GM21576 (cell line): ENCODE measurements at regions not wholly inside any gene's neighbourhood (a gene's known extent, or its start where the extent isn't known, plus 50 kb on each side); places are given as distances from the start of the nearest gene placed in this dataset.
A peak's percentile ranks its signal among the peaks of the same experiment; 100 is the strongest.

Experiments
- ATAC-seq: cut with Tn5 transposase; IDR thresholded peaks from one replicate; pipeline ENCODE4 v1.9.1; 2021; ENCODE audit warnings: mild to moderate bottlenecking, moderate library complexity; ENCODE audit not compliant: unreplicated experiment

DNA sequence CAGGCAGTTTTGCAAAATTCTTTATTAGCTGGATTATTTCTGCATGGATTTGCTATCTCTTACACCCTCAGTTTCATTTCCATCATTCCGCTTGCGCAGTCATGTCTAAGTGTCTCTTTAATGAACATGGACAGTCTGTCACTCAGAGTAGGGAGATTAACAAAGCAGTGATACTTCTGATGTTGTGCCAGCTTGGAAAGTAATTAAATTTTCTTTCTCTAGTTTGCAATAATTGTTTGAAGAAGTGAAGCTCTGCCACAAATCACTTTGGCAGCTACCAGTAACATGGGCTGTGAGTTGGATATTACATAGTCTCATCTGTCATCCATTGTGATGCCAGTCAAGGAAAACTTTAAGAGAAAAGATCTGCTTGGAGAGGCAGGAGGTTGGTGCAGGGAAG lies 324.8 kb upstream of the NWD2 start:
- no peak for ATAC-seq

DNA sequence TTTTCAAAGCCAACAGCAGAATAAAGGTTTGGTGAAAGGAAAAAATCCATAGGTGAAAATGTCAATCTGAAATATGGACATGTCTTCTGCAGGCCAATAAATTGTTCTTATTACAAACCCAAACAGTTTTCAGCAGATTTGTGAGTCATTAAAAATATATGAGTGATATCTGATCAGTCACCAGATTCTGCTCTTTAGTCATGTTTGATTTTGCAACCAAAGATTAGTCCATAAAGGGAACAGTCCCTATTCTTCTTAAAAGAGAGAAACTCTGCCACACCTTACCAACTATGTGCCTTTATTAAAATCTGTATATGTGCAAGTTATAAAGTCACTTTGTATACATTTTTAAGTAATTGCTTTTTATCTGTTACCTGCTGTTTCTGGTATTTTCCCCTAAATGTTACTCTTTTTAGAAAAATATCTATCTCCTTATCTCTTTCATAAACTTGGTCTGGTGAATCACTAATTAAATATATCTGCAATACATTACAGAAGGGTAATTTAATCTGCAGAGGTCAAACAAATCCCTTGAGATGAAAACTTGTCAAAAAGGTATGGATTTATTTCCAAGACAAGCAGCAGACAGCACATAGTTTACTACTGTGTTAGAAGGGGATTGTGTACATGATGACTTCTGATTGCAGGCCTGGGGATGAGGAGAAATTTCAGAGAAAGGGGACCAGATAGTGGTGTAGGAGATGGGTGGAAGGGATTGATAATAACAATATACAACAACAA lies 322.9 kb upstream of the NWD2 start:
- ATAC-seq, result no peak

DNA sequence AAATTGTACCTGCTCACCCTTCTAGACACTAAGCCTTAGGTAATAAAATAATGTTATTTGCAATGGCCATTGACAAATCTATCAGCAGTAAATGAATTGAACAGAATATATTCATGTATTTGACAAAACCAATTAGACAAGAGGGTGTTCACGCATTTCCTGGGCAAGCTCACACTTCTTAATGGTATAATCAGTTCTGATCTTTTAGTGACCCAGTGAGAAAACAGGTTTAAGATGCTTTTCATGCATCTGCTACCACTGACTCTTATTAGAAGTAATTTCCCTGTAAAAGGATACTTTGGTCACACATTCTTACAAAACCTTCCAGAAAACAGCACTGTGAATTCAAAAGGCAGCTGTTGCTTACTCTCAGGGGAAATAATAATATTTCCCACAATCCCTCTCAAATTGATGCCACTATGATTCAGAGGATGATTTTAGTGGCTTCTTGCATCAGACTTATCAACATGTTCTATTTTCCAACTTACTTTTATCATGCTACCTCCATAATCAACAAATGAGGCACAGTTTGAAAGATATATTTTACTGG lies 313.9 kb upstream of the NWD2 start:
- ATAC-seq, result no peak

DNA sequence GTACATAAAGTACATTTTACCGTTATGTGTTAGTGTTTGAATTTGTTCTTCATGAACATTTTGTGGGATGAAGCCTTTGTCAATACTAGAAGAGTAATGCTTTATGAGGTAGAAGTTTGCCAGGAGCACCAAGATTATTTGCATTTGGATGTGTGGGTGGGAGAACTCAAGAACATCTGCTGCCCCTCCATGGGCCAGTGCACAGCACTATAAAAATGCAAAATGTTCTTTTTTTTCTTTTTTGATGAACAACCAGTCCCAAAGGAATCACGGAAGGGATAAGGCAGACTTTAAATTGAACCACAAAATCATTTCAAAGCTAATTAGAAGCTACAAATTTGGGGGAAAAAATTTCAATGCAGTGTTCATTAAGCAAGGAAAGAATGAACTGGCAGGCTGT lies 300.3 kb upstream of the NWD2 start:
- no peak for ATAC-seq

DNA sequence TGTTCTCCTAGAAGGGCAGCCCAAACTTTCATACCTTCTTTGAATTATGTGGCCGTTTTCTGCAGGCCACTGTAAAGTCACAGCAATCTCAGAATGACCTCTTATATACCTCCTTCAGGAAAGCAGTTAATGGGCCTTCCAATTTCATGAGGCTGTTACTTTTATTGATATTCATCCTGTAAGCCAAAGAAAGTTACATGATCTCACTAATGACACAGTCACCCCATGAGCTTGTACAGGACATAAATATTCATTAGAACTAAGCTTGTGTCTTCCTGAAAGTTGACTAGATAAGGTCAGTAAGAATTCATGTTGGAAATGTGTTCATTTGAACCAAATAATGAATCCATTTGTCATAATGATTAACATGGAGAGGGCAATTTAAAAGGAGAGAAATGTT lies 283.1 kb upstream of the NWD2 start:
- no peak for ATAC-seq

DNA sequence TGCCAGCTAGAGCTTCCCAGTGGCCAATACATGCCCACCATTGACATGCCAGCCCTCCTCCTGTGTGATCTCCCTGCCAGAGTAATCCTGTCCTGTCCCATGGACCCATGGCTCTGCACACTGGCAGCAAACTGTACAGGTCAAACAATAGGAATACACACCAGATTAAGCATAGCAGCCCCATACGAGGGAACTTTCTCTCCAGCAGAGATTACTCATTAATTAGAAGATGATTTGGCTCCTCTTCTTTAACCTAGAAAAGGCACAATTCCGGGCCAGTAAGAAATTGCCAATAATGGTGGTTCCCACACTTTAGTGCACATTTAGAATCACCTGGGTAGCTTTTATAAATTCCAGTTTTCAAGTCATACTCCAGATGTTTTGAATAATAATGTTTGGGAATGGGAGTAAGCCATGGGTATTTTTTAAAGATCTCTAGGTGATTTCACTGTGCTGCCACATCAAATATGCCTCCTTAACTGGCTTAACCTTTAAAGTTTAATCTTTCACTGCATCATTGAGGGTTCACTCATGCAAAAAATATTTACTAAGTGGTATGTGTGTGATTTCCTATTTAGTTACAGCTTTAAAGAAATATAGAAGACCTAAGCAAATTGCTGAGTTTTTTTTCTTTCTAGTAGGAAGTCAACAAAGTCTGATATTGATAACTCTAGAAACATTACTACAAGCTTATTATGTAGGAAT lies 277.6 kb upstream of the NWD2 start:
- ATAC-seq, result no peak

DNA sequence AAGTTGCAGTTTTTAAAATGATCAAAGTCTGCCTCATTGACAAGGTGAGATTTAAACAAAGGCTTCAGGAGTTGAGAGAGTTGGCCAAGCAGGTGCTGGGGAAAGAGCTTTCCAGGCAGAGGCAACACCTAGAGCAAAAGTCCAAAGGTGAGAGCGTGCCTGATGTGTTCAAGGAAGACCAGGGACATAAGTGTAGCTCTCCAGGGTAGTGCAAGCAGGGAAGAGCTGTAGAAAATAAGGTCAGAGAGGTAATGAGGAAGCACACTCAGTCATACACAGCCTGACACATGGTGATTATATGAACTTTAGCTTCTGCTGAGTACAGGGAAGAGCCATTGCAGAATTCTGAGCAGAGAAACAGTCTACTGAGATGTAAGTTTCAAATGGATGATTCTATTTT lies 265.0 kb upstream of the NWD2 start:
- ATAC-seq, result no peak

DNA sequence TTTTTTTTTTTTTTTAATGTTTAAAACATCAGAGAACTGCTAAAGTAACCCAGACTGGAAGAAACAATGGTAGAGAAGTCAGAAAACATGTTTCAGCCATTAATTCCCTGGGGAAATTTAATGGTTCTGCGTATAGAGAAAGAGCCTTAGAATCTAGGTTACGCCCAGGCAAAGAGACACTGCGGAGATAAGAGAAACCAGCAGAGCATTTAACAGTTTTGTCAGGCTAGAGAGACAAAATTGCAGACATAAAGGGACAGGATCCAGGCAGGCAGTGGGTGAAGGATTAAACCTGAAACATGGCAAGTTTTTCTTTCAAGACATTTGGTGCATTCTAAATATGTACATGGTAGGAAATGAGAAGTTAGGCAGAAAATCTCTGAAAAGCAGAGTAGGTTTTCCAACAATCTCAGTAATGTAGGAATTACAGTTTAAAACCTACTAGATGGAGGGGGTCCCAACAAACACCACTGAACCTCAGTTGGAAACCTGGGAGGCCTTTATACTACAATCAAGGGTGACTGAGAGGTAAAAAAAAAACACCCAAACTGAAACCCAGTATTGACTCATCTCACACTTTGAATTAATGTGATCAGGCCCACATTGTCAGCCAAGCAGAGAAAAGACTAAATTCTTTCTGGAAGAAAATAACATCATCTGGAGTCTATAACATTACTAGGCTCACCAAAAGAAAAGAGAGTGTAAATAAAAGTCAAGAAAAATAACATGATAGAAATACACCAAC lies 254.2 kb upstream of the NWD2 start:
- ATAC-seq, result peak; percentile 88

DNA sequence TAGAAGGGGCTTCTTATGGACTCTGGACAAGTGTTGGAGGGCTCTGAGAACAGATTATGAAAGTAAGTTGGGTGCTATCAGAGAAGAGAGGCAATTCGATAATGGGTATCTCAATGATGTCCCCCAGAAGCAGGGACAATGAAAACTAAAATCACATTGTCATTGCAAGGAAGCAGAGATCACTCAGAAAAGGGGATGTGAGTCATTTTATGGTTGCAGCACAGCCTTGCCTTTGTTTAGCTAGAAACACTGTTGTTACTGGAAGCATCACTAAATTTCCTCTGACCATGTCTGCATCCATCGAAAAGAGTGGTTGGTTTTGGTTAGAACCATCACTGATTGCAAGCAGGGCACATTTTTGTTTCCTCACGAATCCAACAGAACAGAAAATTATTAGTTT lies 246.8 kb upstream of the NWD2 start:
- no peak for ATAC-seq

DNA sequence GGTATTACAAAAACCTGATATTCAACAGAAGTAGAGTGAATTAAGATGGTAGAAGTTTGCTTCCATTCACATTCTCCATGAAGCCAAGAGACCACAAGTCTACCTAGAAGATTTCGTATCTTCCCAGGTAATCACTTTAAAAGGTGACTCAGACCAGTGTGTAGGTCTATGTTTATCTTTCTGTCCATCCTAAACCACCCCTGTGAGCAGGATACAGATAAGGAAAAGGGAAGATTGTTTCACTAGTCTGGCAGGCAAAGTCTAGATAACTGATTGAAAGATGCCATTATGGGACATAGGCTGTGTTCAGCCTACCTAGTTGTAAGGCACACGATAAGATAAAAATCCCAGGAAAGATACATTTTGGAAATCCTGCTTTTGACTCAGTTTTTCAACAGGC lies 244.3 kb upstream of the NWD2 start:
- ATAC-seq, result no peak

DNA sequence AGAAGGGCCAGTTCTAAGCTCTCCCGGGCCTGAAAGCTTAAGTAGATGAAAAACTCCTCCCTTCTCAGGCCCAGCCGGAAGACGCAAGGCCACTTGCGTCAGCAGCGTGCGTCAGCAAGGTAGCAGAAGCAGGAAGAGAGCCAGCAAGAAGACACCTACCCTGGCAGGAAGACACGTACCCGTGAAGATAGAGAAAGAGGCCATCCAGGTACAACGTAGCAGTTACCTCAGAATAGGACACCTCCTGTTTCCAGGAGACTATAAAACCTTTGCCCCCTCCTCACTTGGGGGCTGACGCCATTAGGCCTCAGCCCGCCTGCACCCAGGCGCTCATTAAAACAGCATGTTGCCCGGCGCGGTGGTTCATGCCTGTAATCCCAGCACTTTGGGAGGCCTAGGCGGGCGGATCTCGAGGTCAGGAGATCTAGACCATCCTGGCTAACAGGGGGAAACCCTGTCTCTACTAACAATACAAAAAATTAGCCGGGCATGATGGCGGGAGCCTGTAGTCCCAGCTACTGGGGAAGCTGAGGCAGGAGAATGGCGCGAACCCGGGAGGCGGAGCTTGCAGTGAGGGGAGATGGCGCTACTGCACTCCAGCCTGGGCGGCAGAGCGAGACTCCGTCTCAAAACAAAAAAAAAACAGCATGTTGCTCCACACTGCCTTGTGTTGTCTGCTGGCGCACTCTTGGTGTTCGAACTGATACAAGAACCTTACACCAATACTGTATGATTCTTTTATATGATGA lies 242.7 kb upstream of the NWD2 start:
- no peak for ATAC-seq

DNA sequence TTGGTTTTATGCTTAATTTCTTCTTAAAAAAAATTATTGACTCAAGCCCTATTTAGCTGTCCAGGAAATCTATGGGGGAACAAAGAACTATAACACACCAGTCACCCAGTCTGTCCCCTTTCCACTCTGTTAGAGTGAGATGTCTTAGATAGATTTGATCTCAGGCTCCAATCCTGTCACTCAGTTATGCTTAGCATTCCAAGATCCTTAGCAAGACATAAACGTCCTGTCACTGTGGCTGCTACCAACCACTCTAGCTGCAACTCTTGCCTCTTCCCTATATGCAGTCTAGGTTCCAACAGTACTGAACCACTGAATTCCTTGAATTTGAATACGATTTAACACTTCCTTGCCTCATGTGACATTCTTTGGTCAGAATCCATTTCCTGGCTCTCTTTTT lies 241.9 kb upstream of the NWD2 start:
- no peak for ATAC-seq

DNA sequence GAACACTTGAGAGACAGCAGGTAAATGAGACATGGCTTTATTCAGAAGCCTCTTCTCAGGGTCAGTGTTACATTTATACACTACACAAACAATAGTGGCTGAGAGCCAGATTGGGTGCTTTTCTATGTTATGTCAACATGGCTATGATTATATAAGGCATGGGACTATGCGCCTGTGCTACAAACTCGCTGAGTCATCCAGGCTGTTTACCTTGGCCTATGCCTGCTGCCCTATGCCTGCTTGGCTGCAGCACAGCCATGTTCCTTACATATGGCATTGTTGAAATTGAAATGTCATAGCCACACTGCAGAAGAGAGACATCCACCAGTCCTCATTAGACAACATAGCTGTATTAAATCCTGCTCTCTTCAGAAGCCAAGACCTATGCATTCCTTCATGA lies 236.3 kb upstream of the NWD2 start:
- no peak for ATAC-seq

DNA sequence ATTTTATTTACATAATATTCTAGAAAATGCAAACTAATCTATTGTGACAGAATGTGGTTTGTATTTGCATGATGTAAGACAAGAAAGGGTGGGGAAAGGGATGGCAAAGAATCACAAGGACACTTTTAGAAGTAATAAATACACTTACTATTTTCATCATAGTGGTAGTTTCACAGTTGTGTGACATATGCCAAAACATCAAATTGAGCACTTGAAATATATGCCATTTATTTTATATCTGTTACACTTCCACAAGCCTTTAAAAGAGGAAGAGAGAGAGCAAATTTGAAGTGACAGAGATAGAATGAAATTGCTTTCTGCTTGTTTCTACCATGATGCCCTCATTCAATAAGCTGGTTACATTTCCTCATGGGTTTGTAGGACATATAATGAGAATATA lies 230.0 kb upstream of the NWD2 start:
- ATAC-seq, result no peak

DNA sequence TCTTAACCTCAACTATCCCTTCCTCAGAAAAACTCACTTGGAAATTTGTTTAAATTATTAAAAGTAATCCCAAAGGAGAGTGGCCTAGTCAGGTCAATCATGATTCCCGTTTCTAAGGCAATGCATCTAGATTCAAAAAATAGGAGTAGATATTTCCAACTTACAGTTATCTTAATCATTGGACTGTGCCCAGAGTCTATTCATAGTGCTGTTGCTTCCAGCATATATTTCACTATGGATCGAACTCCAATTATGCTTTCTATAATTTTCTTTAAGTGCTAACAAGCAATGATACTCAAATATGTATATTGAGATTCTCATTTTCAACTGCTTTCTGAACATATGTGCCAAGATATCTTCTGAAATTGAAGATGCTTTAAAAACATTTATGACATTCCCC lies 229.2 kb upstream of the NWD2 start:
- ATAC-seq, result no peak

DNA sequence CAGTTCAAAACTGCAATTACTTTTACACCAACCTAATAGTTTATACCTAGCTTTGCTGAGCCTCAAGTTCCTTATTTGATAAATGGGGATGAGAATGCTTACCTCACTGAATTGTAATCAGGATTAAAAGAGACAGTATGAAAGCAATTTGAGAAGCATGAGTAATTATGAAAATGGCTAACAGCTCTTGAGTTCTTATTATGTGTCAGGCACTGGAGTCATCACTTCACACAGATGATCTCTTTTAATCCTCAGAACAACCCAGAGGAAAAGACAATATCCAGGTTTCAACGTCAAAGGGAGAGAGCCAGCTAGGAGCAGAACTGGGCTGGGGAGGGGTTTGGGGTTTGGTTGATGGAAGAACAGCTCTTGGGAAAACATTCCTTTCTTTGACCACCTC lies 221.0 kb upstream of the NWD2 start:
- ATAC-seq, result no peak

DNA sequence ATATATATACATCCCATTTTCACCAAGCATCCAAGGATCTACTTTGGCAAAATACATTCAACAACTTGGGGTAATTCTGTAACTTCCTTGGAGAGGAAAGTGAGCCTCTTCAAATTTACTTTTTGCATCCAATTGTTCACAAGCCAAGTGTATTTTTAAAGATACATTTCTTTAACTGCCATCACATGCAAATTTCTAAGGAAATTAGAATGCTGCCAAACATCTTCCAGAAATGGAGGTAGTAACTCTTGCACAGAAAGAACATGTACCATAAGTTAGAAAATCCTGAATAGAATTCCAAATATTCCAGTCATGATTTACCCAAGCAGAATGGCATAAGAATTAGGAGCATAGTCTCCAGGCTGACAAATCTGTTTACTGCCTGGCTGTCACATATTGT lies 220.5 kb upstream of the NWD2 start:
- no peak for ATAC-seq

DNA sequence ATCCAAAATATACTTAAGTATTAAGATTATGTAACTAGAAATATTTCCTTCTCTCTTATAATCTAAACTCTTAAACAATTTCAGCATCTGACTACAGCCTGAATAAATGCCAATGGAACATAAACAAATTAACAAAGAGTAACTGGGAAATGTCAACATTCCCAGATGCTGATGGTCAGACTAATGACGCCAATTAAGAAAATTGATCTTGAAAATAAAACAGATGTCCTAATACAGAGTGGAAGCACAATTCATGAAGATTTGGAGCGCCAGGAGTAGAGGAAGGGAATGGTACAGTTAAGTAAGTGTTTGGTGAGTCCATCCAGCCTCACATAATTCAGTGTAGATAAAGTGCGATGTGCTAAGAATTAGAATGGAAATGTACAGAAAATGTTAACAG lies 203.7 kb upstream of the NWD2 start:
- ATAC-seq, result no peak

DNA sequence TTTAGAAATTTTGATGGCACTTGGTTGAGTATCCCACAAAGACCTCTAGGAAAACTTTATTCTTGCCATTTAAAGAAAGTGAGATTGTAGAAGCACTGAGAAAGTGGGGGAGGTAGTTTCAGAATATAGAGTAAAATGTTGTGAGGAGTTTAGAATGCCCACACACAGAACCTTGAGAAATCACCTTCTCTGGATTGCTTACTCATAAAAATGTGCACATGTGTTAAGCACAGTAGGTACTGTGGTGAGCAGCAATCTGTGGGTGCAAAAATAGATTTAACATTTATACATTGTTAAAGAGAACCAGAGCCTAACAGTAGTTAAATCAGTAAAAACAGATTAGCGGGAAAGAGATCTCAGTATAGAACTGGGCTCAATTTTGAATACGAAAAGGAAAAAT lies 201.2 kb upstream of the NWD2 start:
- ATAC-seq, result no peak

DNA sequence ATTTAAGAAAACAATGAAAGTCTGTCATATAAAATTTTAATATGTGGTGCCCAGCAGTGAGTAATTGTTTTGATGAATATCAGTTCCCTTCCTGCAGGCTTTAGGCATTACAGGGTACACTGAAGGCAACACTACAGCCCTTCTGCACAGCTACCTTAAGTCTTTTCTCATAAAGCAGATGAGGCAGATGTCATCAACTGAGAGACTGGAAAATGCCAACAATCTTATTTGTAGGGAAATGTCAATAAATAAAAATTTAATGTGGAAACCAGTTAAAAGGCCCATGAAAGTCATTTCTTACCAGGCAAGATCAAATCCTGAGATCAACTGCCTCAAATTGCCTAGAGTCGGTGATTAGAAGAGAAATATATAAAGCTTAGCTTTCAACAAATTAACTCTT lies 193.4 kb upstream of the NWD2 start:
- no peak for ATAC-seq

DNA sequence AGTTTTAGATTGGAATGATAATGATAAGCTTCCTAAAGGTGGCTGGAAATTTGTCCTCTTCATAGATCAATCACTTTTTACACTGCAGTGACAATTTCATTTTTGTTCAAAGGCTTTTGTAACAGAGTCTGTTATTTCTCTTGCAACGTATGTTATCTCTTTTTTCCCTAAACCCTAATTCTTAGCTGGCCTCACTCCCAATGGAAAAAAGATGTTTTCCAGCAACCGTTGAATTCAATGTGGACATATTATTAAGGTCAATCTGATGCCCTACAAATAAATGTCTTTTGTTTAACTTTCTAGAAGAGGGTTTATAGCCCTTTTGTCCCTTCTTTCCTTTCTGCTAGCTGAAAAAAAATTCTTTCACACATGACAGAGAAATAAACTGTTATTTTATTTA lies 192.7 kb upstream of the NWD2 start:
- no peak for ATAC-seq
